GM19351 (cell line): ENCODE measurements at regions not wholly inside any gene's neighbourhood (a gene's known extent, or its start where the extent isn't known, plus 50 kb on each side); places are given as distances from the start of the nearest gene placed in this dataset.

Experiments
- ATAC-seq: cut with Tn5 transposase; IDR thresholded peaks from one replicate; pipeline ENCODE4 v1.9.1; 2021; ENCODE audit warnings: mild to moderate bottlenecking, moderate library complexity; ENCODE audit not compliant: unreplicated experiment

DNA sequence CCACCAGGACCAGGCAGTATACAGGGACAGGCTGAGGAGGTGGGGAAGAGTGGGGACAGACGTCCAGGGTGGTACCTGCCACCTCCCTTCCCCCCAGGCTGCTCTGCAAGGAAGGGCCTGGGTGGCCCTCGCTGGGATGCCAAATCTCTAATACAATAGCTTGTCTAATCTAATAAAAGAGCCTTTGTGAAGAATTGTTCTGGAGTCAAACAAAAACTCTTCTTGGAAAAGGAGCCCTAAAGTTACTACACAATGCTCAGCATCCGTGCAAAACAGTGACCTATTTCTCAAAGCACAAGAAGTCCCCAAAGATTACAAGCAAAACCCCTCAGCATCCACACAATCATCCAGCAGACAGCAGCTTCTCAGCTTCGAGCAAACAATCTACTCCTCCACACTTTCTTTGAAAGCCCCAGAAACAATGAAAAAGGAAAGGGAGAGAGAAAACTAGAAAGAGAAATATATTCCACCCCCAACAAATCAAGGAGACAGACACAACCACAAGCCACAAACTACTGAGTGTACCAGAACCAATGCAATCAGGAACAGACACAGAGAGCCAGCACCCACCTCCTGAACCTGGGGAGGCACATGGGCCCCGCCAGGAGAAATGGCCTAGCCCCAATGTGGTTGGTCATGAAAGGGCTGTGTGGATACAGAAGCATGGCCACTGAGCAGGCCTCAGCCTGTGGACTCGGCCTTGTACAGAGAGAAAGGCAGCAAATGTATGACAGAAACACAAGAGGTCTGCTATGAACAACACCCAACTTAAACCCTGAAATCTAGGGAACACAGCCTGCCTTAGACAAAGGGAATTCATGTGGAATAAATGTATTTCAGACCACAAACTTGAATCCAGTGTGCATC is 177.1 kb upstream of the CHRNA7 start:
- ATAC-seq, result no peak

DNA sequence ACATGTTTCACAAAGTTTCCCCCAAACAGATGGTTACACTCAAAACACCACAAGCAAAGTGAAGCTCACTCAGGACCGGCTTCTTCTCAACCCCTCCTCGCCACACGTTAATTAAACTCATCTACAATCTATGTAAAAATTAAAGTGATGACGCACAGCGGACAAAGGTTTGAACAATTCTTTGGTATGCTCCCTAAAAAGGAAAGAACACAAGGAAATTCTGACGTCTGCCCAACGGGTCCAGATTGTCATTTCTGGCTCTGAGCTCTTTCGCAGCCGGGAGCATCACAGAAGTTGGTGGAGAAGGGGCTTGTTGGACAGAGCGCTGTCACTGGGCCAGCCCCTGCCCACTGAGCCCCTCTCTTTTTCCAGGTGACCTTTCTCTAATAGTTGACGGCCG is 173.7 kb upstream of the CHRNA7 start:
- no peak for ATAC-seq

DNA sequence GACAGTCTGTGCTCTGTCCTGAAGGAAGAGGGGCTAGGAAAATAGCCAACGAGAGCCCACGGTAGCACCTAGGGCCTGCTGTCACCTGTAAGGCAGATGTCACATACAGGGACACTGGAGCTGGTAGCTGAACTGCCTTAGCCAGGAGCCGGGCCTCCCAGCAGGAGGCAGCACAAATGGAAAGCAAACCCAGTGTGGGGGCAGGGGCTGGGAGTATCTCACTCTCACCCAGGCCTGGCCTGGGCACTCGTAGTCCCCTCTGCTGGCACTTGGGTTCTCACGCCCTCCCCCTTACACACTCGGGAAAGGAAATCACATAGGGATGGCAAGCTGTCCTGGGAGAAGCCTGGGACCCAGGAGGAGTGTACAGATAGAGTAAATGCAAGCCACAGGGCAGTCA is 173.1 kb upstream of the CHRNA7 start:
- no peak for ATAC-seq

DNA sequence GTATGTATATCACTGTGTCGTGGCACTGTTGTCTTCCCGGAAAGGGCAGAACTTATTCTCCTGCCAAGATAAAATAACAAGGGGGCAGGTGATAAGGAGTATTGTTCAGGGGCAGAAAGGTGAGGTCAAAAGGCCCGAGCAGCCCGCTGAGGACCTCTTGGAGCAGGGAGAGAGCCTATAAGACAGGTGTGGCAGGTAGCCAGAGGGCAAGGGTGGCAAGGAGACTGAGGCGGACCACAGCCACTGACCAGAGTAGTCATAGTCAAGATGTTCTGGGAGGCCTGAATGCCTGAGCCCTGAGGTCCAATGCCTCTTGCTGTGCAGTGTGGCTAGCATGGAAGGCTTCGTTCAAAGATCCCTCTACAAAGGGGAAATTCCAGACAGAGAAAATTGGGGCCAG is 172.3 kb upstream of the CHRNA7 start:
- no peak for ATAC-seq

DNA sequence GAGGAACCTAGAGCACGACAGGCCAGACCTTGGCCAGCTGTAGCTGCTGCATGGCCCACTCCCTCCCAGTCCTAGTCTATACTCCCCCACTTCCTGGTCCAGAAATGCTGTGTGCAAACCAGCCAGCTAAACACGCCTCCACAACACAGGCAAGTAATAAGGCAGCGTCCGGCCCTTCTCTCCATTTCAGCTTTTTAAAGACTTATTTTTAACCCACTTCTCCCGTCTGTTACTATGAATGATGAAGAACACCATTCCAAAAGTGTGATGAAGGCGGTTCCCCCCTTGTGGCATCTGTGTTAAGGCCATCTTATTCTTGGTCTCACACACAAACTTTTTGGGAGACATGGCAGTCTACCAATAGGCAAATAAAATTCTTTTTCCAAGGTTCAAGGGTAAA is 164.1 kb upstream of the CHRNA7 start:
- ATAC-seq, result no peak

DNA sequence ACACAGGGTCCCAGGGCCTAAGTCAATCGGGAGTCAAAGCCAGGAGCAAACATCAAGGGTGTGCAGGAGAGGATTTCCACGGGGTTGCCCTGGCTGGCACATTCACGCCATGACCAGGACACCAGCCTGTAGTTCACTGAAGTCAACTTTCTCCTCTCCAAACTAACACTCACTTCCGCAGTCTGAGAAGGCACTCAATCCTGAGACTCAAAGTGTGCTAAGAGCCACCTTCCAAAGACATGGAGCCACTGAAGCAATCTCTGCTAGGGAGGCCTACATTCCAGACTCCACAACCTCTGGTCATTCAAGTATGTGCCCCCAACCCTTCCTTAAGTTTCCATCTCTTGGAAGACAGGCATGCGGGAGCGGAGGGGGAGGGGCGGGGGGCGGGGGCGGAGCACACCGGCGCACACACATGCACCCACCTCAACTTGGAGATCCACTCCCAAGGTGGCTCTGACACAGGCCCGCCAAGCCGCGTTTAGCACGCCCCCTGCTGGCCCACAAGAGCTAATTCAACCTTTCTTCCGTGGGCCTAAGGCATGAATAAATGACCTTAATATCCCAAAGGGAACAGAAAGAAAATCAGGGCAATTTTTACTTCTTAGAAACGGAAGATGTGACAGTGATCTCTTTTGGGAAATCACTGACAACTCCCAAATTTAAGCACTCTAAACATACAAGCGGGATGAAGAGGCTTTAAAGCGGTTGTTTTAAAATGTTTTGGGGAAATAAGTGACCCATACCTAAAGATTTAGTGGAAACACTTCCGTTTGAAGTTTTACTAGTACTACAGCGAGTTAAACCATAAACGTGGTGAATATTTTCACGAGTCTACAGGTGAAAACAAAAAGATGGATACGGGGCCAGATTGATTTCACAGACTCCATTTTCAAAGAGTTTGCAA is 162.5 kb upstream of the CHRNA7 start:
- no peak for ATAC-seq

DNA sequence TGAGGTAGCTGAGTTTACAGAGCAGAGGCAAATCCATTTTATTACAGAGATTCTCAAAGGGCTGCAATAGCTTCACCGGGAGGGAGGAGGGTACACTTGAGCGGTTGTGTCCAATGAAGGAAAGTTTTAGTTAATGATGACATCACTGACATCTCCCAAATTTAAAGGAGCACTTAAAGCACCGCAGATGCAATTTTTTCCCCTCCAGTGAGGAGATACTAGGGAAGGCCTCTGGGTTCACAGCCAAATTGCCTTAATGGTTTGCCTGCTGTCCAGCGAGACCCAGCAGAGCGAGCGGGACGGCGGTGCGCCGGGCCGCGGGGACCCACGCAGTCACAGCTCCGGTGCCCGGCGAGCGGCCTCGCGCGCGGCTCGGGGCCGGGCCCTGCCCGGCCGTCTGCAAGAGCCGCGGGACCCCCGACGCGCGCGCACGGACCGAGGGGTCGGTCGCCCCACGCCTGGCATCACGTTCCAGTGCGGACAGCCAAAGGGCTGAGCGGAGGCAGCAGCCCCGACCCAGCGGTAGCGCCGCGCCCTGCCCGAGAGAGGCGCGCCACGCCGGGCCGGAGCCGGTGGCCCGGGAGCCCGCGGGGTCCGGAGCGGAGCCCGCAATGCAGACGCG is 160.5 kb upstream of the CHRNA7 start:
- no peak for ATAC-seq

DNA sequence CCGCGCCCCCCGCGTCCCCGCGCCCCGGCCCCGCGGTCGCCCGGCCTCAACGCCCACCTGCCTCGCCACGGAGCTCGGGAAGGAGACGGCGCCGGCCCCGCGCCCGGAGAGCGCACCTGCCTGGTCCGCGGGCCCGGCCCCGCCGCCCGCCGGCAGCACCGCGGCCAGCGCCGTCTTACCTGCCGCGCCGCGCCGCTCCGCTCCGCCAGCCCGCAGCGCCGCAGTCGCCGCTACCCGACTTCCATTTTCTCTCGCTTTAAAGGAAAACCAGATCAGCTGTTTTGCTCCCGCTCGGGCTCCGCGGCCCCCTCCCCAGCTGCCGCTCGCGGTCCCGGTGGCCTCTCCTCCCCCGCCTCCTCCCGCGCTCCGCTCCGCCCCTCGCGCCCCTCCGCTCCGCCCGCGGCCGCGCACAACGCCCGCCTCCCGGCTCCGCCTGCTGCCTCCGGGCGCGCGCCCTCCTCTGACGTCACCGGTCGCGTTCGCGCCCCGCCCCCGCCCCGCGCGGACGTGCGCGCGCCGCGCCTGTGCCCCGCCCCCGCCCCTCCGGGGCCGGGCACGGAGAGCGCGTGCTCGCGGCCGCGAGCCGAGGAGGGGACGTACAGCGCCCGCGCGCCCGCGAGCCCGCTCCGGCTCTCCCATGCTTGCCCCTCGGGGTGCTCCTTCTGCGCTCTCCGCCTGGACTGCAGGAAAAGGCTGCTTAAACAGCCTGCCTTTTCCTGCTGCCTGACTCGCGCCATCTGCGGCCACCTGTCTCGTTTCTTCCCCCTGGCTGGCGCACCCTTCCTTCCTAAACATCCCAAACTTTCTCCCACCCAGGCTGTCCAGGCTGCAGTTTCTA is 159.8 kb upstream of the CHRNA7 start, which contains the start of gene OTUD7A:
TSS of gene OTUD7A (minus strand) at position 346 of the 838 bp plus-strand sequence.
- ATAC-seq, result peak; percentile 87

DNA sequence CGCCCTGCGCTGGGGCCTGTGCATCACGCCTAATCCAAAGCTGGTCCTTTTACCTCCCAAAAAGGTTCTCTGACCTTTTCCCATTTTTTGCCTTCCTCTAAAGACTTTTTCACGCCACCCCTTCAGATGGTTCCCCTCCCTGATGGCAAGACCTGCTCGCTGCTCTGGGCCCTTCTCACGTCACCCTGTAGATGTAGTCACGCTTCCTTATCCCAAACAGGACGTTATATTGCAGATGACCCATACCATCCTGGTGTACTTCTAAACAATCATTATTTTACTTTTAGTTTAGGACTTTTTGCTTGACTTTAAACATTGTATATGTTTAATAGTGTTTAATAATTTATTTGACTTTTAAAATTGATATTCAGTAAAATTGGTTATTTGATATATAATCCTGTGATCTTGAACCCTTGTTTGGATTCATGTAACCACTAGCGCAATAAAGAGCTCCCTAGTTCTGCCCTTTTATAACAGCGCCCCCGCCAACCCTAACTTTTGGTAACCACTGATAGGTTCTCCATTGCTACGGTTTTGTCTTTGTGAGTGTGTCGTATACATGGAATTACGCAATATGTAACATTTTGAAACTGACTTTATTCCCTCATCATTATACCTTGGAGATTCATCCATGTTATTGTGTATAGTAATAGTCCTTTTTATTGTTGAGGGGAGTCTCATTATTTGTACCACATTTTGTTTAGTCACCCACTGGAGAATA is 159.0 kb upstream of the CHRNA7 start:
- no peak for ATAC-seq

DNA sequence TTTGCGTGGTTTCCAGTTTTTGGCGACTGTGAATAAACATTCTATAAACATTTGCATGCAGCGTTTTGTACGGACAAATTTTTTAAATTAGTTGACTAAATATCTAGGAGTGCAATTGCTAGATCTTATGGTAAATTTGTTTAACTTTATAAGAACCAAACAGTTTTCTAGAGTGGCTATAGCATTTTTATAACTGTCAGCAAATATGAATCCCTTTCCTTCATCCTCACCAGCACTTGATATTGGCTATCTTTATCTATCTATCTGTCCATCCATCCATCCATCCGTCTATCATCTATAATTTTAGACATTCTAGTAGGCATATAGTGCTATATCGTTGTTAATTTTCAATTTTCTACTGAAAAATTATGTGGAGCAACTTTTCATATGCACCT is 158.4 kb upstream of the CHRNA7 start:
- no peak for ATAC-seq

DNA sequence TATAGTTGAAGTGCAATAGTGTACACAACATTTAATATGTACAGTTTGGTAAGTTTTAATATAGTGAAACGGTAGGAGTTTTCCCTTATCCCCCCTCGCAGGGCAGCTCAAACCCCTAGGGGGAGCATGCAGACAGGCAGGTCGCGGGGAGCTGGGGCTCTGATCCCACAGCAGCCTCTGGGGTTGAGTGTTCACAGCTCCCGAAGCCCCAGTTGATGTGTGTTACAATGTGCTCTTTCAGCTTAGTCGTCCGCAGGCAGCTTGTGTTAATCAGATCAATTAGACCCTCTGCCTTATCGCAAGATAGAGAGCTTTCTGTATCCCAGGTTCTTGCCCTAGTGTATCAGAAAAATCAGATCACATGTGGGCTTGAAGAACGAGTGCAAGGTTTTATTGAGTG is 143.1 kb upstream of the CHRNA7 start:
- ATAC-seq, result no peak

DNA sequence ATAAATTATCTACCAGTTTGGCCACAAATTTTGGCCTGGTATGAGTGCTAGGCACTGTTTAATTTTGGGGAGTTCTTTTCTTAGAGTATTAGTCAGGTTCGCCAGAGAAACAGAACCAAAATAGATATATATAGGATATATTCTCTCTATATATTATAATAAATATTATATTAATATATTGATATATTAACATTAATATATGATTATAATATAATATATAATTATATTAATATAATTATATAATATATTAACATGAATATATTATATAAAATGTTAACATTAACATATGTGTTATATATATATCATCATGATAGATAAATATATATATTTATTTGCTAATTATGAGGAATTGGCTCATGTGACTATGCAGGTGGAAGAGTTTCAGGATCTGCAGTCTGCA is 137.8 kb upstream of the CHRNA7 start:
- no peak for ATAC-seq

DNA sequence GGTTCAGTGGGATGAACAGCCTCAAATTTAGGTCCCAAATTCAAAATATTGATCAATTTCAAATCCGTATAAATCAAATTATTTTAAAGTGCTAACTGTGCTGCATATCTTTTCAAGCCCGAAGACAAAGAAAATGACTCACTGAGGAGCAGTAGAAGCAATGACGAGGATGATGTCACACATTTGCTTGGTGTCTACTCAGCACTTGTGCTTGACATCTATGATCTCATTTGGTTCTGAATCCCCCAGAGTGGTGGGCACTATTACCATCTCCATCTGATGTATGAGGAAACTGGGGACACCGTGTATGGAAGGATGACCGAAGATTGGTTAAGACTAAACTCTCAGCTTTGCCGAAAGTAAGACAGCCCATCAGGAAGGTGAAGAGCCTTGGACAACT is 136.5 kb upstream of the CHRNA7 start:
- ATAC-seq, result no peak

DNA sequence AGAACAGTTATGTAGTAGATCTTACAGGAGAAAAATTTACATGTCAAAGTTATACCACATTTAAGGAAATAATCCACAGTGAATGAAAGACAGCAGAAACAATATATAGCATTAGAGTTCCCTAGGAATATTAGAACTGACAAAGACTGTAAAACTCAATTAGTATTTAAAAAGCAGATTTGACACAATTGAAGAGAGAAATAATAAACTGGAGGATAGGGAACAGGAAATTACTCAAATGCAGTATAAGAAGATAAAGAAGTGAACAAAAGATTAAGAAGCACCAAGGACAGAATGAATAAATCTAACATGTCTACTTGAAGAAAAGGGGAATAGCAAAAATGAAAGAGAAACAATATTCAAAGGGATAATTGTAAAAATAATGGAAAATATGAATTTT is 132.6 kb upstream of the CHRNA7 start:
- no peak for ATAC-seq

DNA sequence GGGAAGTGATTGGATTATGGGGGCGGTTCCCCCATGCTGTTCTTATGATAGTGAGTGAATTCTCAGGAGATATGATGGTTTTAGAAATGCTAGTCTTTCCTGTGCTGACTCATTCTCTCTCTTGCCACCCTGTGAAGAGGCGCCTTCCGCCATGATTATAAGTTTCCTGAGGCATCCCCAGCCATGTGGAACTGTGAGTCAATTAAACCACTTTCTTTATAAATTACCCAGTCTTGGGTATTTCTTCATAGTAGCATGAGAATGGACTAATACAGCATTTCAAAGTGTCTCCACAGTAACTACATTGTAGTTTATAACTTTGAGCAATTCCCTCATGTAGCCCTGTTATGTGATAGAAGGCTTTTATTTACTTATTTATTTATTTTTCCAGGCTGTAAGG is 128.8 kb upstream of the CHRNA7 start:
- no peak for ATAC-seq

DNA sequence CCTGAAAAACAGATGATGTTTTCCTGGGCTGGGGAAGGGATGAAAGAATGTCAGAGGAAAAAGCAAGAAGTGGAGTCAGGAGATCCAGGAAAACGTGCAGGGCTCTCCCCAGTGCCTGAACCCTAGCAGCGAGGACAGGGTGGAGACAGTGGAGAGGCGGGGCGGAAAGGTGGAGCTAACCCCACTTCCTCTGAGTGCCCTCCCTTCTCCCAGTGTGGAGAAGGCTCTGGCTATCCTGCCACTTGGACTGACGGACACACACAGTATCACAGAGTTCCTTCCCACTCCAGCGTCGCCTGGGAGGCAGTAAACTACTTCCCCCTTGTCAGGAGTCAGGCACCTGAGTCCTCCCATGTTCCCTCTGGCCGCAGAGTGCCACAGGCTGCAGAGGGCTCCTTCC is 125.3 kb upstream of the CHRNA7 start:
- ATAC-seq, result no peak

DNA sequence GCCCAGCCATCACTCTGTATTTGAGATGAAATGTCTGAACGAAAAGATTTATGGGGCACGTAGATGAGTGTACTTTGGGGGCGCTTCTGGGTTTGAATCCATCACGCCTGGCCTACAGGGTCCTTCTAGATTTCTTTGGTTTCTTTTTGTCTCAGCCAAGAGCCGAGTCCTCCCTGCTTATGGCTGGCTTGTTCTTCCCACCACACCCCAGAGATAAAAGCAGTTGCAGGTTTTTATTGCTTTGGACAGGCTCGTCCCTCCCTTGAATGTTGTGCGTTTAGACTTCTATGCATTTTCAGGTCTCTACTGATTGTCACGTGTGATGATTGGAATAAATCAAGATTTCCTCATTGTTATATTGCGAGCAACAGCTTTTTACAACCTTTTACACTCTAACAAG is 104.8 kb upstream of the CHRNA7 start:
- no peak for ATAC-seq

DNA sequence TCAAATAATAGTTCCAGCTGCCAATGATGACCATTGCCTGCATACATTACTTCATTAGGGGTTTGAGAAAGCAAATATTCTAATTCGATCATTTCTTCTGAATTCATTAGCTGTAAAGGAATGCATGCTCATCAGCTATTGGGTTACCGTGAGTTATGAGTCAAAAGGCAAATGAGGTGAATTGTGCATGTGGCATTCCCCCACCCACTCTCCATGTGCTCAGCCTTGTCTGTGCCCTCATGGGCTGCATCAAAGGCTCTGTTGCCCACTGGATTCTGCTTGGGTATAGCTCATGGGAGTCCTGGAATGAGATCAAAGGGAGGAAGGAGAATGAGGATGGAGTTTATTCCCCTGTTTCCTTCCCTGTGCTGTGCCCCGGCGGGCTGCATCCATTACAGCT is 99.3 kb upstream of the CHRNA7 start:
- no peak for ATAC-seq

DNA sequence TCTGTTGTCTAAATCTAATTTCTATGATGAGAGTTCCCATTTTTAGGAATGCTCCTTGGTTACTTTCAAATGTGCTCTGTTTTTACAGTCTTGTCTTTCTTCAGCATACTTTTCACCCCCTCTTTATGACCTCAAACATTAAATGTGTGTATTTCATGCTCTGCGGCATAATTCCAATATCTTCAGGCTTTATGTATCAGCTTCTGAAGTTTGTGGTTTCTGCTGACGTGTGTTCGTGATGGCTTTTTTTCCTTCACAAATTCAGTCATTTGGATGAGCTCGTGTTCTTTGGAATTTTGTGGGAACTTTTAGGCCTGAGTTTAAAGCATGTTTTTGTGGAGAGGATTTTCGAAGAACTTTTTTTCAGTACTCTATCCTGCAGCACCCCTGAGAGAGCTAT is 97.7 kb upstream of the CHRNA7 start:
- no peak for ATAC-seq

DNA sequence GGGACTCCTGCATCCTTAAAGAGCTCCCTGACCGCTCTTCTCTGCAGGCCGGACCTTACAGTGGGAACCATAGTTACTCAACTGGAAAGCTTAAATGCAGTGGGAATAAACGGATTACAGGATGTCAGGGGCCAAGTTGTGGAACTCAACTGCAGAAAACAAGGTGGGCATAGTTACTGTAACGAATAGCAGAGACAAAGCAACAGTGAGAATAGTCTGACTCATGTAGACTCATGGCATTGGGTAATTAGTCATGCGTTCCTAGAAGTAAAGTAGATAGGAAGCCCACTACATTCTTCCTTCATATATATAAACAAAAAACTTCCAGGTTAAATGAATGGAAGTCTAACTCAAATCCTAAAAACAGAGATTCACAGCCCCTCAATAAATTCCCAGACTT is 95.5 kb upstream of the CHRNA7 start:
- ATAC-seq, result no peak
